Dendritic cell treated with granulocyte-macrophage colony-stimulating factor and Interleukin-4, amounts not matched to agents 40 ng/mL and 50 ng/mL, for 4 days (primary cell): ENCODE measurements at regions not wholly inside any gene's neighbourhood (a gene's known extent, or its start where the extent isn't known, plus 50 kb on each side); places are given as distances from the start of the nearest gene placed in this dataset.
A peak's percentile ranks its signal among the peaks of the same experiment; 100 is the strongest.

ENCODE experiments used
- H3K27ac Mint-ChIP-seq: one replicate; pipeline ENCODE4 v1.8.0; 2022; ENCODE audit warnings: mild to moderate bottlenecking, mixed read lengths
- H3K27me3 Mint-ChIP-seq: one replicate; pipeline ENCODE4 v1.8.0; 2022; ENCODE audit warnings: mild to moderate bottlenecking, mixed read lengths
- H3K36me3 Mint-ChIP-seq: one replicate; pipeline ENCODE4 v1.8.0; 2022; ENCODE audit warnings: low read depth, mixed read lengths
- H3K4me1 Mint-ChIP-seq: one replicate; pipeline ENCODE4 v1.8.0; 2022; ENCODE audit warnings: low read depth, mixed read lengths
- H3K4me3 Mint-ChIP-seq: one replicate; pipeline ENCODE4 v1.8.0; 2022; ENCODE audit warnings: mild to moderate bottlenecking, moderate library complexity, mixed read lengths
- H3K9me3 Mint-ChIP-seq: one replicate; pipeline ENCODE4 v1.8.0; 2022; ENCODE audit warnings: mixed read lengths
- intact Hi-C: fragments of 100-400 bp; cut with micrococcal nuclease; formaldehyde crosslinking; loops from one replicate; pipeline ENCODE4 v1.15.0; 2022

GRCh38 chr16:79543219-79543618, 57.3 kb downstream of the MAF start:
- Mint-ChIP-seq H3K4me3 (no peak overlapping the region), H3K27me3 (peaks cover 33% of the 10 kb centered on the region), H3K27ac (peak overlapping the region; percentile 85), H3K36me3 (no peaks in the 10 kb centered on the region), H3K4me1 (peaks cover 27% of the 10 kb centered on the region), H3K9me3 (no peaks in the 10 kb centered on the region)
- intact Hi-C loops = no loop called here

GRCh38 chr16:79542237-79542774, 58.2 kb downstream of the MAF start:
- peaks cover 27% of the 10 kb centered on the region for H3K4me1 Mint-ChIP-seq
- no peaks in the 10 kb centered on the region for H3K9me3 Mint-ChIP-seq
- peaks cover 30% of the 10 kb centered on the region for H3K27me3 Mint-ChIP-seq
- intact Hi-C loops = no loop called here
- H3K27ac Mint-ChIP-seq = peak overlapping the region; percentile 85
- H3K4me3 Mint-ChIP-seq = no peak overlapping the region
- no peaks in the 10 kb centered on the region for H3K36me3 Mint-ChIP-seq

GRCh38 chr16:79540825-79541595, 59.5 kb downstream of the MAF start:
- H3K36me3 Mint-ChIP-seq = no peaks in the 10 kb centered on the region
- H3K9me3 Mint-ChIP-seq = no peaks in the 10 kb centered on the region
- H3K27me3 Mint-ChIP-seq = peaks cover 25% of the 10 kb centered on the region
- intact Hi-C loops = no loop called here
- peak overlapping the region; percentile 85 for H3K27ac Mint-ChIP-seq
- H3K4me1 Mint-ChIP-seq = peaks cover 27% of the 10 kb centered on the region
- H3K4me3 Mint-ChIP-seq = no peak overlapping the region

- no peak overlapping the region for H3K4me3 Mint-ChIP-seq
- intact Hi-C loops = loop anchor here (10.0 kb wide), 1 partner anchor 47 kb away; no protein-coding TSS in a partner anchor
- H3K4me1 Mint-ChIP-seq = peaks cover 33% of the 10 kb centered on the region
- H3K36me3 Mint-ChIP-seq = no peaks in the 10 kb centered on the region
- peaks cover 20% of the 10 kb centered on the region for H3K27me3 Mint-ChIP-seq
- H3K27ac Mint-ChIP-seq = no peak overlapping the region
- no peaks in the 10 kb centered on the region for H3K9me3 Mint-ChIP-seq
These were observed 63.0 kb downstream of the MAF start for GRCh38 chr16:79537584-79537983.

GRCh38 chr16:79536958-79537357, 63.6 kb downstream of the MAF start:
- no peaks in the 10 kb centered on the region for H3K36me3 Mint-ChIP-seq
- peaks cover 19% of the 10 kb centered on the region for H3K27me3 Mint-ChIP-seq
- H3K4me1 Mint-ChIP-seq = peaks cover 26% of the 10 kb centered on the region
- H3K4me3 Mint-ChIP-seq = no peak overlapping the region
- H3K27ac Mint-ChIP-seq = no peak overlapping the region
- no peaks in the 10 kb centered on the region for H3K9me3 Mint-ChIP-seq
- intact Hi-C loops = loop anchor here (10.0 kb wide), 1 partner anchor 48 kb away; no protein-coding TSS in a partner anchor

GRCh38 chr16:79535130-79535529, 65.4 kb downstream of the MAF start:
- H3K27me3 Mint-ChIP-seq = peaks cover 10% of the 10 kb centered on the region
- H3K9me3 Mint-ChIP-seq = no peaks in the 10 kb centered on the region
- intact Hi-C loops = loop anchor here (10.0 kb wide), 1 partner anchor 50 kb away; no protein-coding TSS in a partner anchor
- no peak overlapping the region for H3K27ac Mint-ChIP-seq
- H3K4me3 Mint-ChIP-seq = no peak overlapping the region
- H3K36me3 Mint-ChIP-seq = no peaks in the 10 kb centered on the region
- H3K4me1 Mint-ChIP-seq = peaks cover 20% of the 10 kb centered on the region

- Mint-ChIP-seq H3K9me3 (no peaks in the 10 kb centered on the region), H3K36me3 (no peaks in the 10 kb centered on the region), H3K4me1 (peaks cover 17% of the 10 kb centered on the region), H3K27ac (no peak overlapping the region), H3K27me3 (peaks cover 9% of the 10 kb centered on the region), H3K4me3 (no peak overlapping the region)
- intact Hi-C loops = loop anchor here (10.0 kb wide), 1 partner anchor 51 kb away; no protein-coding TSS in a partner anchor
These were observed 66.4 kb downstream of the MAF start for GRCh38 chr16:79534143-79534542.

GRCh38 chr16:79533292-79533691, 67.2 kb downstream of the MAF start:
- Mint-ChIP-seq H3K36me3 (no peaks in the 10 kb centered on the region), H3K27me3 (peaks cover 8% of the 10 kb centered on the region), H3K4me3 (no peak overlapping the region), H3K4me1 (peaks cover 17% of the 10 kb centered on the region), H3K9me3 (no peaks in the 10 kb centered on the region), H3K27ac (peak overlapping the region; percentile 25)
- intact Hi-C loops = loop anchor here (10.0 kb wide), 1 partner anchor 52 kb away; no protein-coding TSS in a partner anchor

- H3K27me3 Mint-ChIP-seq = peaks cover 11% of the 10 kb centered on the region
- H3K4me3 Mint-ChIP-seq = no peak overlapping the region
- no peaks in the 10 kb centered on the region for H3K36me3 Mint-ChIP-seq
- intact Hi-C loops = loop anchor here (10.0 kb wide), 1 partner anchor 52 kb away; no protein-coding TSS in a partner anchor
- no peaks in the 10 kb centered on the region for H3K9me3 Mint-ChIP-seq
- no peak overlapping the region for H3K27ac Mint-ChIP-seq
- H3K4me1 Mint-ChIP-seq = peaks cover 18% of the 10 kb centered on the region
These were observed 67.8 kb downstream of the MAF start for GRCh38 chr16:79532785-79533184.

- no peak overlapping the region for H3K27ac Mint-ChIP-seq
- H3K27me3 Mint-ChIP-seq = peaks cover 11% of the 10 kb centered on the region
- no peak overlapping the region for H3K4me3 Mint-ChIP-seq
- peaks cover 23% of the 10 kb centered on the region for H3K4me1 Mint-ChIP-seq
- H3K9me3 Mint-ChIP-seq = no peaks in the 10 kb centered on the region
- H3K36me3 Mint-ChIP-seq = no peaks in the 10 kb centered on the region
- intact Hi-C loops = loop anchor here (10.0 kb wide), 1 partner anchor 53 kb away; no protein-coding TSS in a partner anchor
These were observed 68.3 kb downstream of the MAF start for GRCh38 chr16:79532273-79532672.

GRCh38 chr16:79528338-79528737, 72.2 kb downstream of the MAF start:
- Mint-ChIP-seq H3K36me3 (no peaks in the 10 kb centered on the region), H3K9me3 (peaks cover 7% of the 10 kb centered on the region), H3K4me3 (no peak overlapping the region), H3K4me1 (peaks cover 16% of the 10 kb centered on the region), H3K27ac (no peak overlapping the region), H3K27me3 (peaks cover 31% of the 10 kb centered on the region)
- intact Hi-C loops = no loop called here

GRCh38 chr16:79523971-79524370, 76.6 kb downstream of the MAF start:
- Mint-ChIP-seq H3K36me3 (no peaks in the 10 kb centered on the region), H3K4me3 (no peak overlapping the region), H3K4me1 (peaks cover 26% of the 10 kb centered on the region), H3K9me3 (peaks cover 7% of the 10 kb centered on the region), H3K27ac (no peak overlapping the region), H3K27me3 (peaks cover 67% of the 10 kb centered on the region)
- intact Hi-C loops = no loop called here

GRCh38 chr16:79519448-79519847, 81.1 kb downstream of the MAF start:
- Mint-ChIP-seq H3K36me3 (no peaks in the 10 kb centered on the region), H3K9me3 (no peaks in the 10 kb centered on the region), H3K4me1 (peaks cover 16% of the 10 kb centered on the region), H3K4me3 (no peak overlapping the region), H3K27ac (peak overlapping the region; percentile 9), H3K27me3 (peaks cover 83% of the 10 kb centered on the region)
- intact Hi-C loops = no loop called here

- Mint-ChIP-seq H3K36me3 (no peaks in the 10 kb centered on the region), H3K27ac (no peak overlapping the region)
- intact Hi-C loops = no loop called here
These were observed 83.4 kb downstream of the MAF start for GRCh38 chr16:79517156-79517555.

More at GRCh38 chr16:79517156-79517555, 83.4 kb downstream of the MAF start:
- Mint-ChIP-seq H3K9me3 (no peaks in the 10 kb centered on the region), H3K4me3 (no peak overlapping the region), H3K4me1 (peaks cover 16% of the 10 kb centered on the region), H3K27me3 (peaks cover 80% of the 10 kb centered on the region)
